GM23338 (cell line): ENCODE measurements at regions not wholly inside any gene's neighbourhood (a gene's known extent, or its start where the extent isn't known, plus 50 kb on each side); places are given as distances from the start of the nearest gene placed in this dataset.

Source experiments
- ATAC-seq: fragments of 200-7000 bp; cut with Tn5 transposase; 3 replicates; pipeline ENCODE4 v1.9.1; 2020
- DNase-seq: peaks from one replicate; pipeline ENCODE4 v3.0.0-alpha.2; 2015; ENCODE audit warnings: low spot score
- H2AFZ ChIP-seq: fragments of 200-600 bp; sonication (generic); 2 replicates; pipeline ENCODE4 v1.8.0; 2016; ENCODE audit warnings: antibody characterized with exemption, mild to moderate bottlenecking, moderate library complexity
- H3F3A ChIP-seq: fragments of 200-600 bp; sonication (generic); replicated peaks from 2 replicates; pipeline ENCODE4 v1.8.0; 2017; ENCODE audit warnings: antibody characterized with exemption, mixed run types, low read depth
- H3K27ac ChIP-seq: fragments of 200-600 bp; sonication (generic); 2 replicates; pipeline ENCODE4 v1.6.1; 2016; ENCODE audit warnings: low read depth
- H3K27me3 ChIP-seq: fragments of 200-600 bp; sonication (generic); 2 replicates; pipeline ENCODE4 v1.8.0; 2016; ENCODE audit warnings: mild to moderate bottlenecking, mixed run types, moderate library complexity; ENCODE audit not compliant: insufficient read depth
- H3K36me3 ChIP-seq: fragments of 200-600 bp; sonication (generic); 2 replicates; pipeline ENCODE4 v1.8.0; 2016; ENCODE audit warnings: mild to moderate bottlenecking; ENCODE audit not compliant: insufficient read depth
- H3K4me1 ChIP-seq: fragments of 200-600 bp; sonication (generic); 2 replicates; pipeline ENCODE4 v1.8.0; 2016; ENCODE audit warnings: mild to moderate bottlenecking, moderate library complexity; ENCODE audit not compliant: insufficient read depth
- H3K4me2 ChIP-seq: fragments of 200-600 bp; sonication (generic); 2 replicates; pipeline ENCODE4 v1.7.1; 2017; ENCODE audit warnings: mixed run types
- H3K4me3 ChIP-seq: fragments of 200-600 bp; sonication (generic); 2 replicates; pipeline ENCODE4 v1.6.1; 2016; ENCODE audit warnings: mixed run types
- H3K79me2 ChIP-seq: fragments of 200-600 bp; sonication (generic); replicated peaks from 2 replicates; pipeline ENCODE4 v1.8.0; 2017; ENCODE audit warnings: mild to moderate bottlenecking; ENCODE audit not compliant: insufficient read depth
- H3K9me2 ChIP-seq: fragments of 200-600 bp; sonication (generic); 2 replicates; pipeline ENCODE4 v1.8.0; 2017; ENCODE audit not compliant: insufficient read depth
- H4K20me1 ChIP-seq: fragments of 200-600 bp; sonication (generic); replicated peaks from 2 replicates; pipeline ENCODE4 v1.8.0; 2017; ENCODE audit warnings: mild to moderate bottlenecking; ENCODE audit not compliant: insufficient read depth
- H3K27ac Mint-ChIP-seq: 2 replicates; pipeline ENCODE4 v1.8.0; 2020; ENCODE audit warnings: inconsistent platforms, mild to moderate bottlenecking, moderate library complexity, mixed read lengths
- H3K27me3 Mint-ChIP-seq: 3 replicates; pipeline ENCODE4 v1.8.0; 2022; ENCODE audit warnings: low read depth, mild to moderate bottlenecking, moderate library complexity, mixed read lengths, inconsistent platforms; ENCODE audit not compliant: insufficient read depth, poor library complexity
- H3K36me3 Mint-ChIP-seq: 3 replicates; pipeline ENCODE4 v1.8.0; 2021; ENCODE audit warnings: low read depth, mild to moderate bottlenecking, inconsistent platforms, moderate library complexity, mixed read lengths
- H3K4me1 Mint-ChIP-seq: 3 replicates; pipeline ENCODE4 v1.8.0; 2020; ENCODE audit warnings: mild to moderate bottlenecking, inconsistent platforms, mixed read lengths
- H3K4me3 Mint-ChIP-seq: 3 replicates; pipeline ENCODE4 v1.8.0; 2021; ENCODE audit warnings: moderate library complexity, mild to moderate bottlenecking, inconsistent platforms, mixed read lengths
- H3K9me3 Mint-ChIP-seq: 3 replicates; pipeline ENCODE4 v1.8.0; 2020; ENCODE audit warnings: moderate library complexity, mild to moderate bottlenecking, inconsistent platforms, mixed read lengths
- CREB1 ChIP-seq: fragments of 250-450 bp; sonication (Bioruptor Pico); IDR thresholded peaks from 2 replicates; pipeline ENCODE4 v1.5.0; 2020; ENCODE audit warnings: low read depth, mild to moderate bottlenecking, moderate library complexity
- EZH2 ChIP-seq: fragments of 200-600 bp; sonication (generic); IDR thresholded peaks from one replicate; pipeline ENCODE4 v1.8.0; 2017; ENCODE audit warnings: antibody characterized with exemption, mild to moderate bottlenecking, low read depth; ENCODE audit not compliant: unreplicated experiment
- JUNB ChIP-seq: IDR thresholded peaks from one replicate; pipeline ENCODE4 v1.6.1; 2016; ENCODE audit warnings: antibody characterized with exemption; ENCODE audit not compliant: unreplicated experiment
- NANOG ChIP-seq: IDR thresholded peaks from 2 replicates; pipeline ENCODE4 v1.6.1; 2016; ENCODE audit warnings: antibody characterized with exemption, borderline replicate concordance
- POLR2AphosphoS5 ChIP-seq: IDR thresholded peaks from 2 replicates; pipeline ENCODE4 v1.6.1; 2016; ENCODE audit warnings: antibody characterized with exemption, low read depth
- STAT1 ChIP-seq: IDR thresholded peaks from one replicate; pipeline ENCODE4 v1.6.1; 2016; ENCODE audit warnings: antibody characterized with exemption; ENCODE audit not compliant: unreplicated experiment
- ZNF331 ChIP-seq: fragments of 250-450 bp; sonication (Bioruptor Pico); IDR thresholded peaks from 2 replicates; pipeline ENCODE4 v1.5.0; 2020; ENCODE audit warnings: low read depth, mild to moderate bottlenecking, moderate library complexity
- ZNF462 ChIP-seq: fragments of 250-450 bp; sonication (Bioruptor Pico); IDR thresholded peaks from 2 replicates; pipeline ENCODE4 v1.5.0; 2020; ENCODE audit warnings: mild to moderate bottlenecking, moderate library complexity
- TF ChIP-seq, protein P1 (sequence below), 2 experiments: fragments of 200-600 bp in 1 of 2; sonication (generic) in 1 of 2; conservative IDR thresholded peaks; 2 replicates each; pipeline versions ENCODE4 v1.5.1 to v1.6.1; 2016 to 2017; ENCODE audit warnings: antibody characterized with exemption in 2 of 2, low read depth in 2 of 2, mild to moderate bottlenecking in 2 of 2, moderate library complexity in 1 of 2
- TF ChIP-seq, protein P2 (sequence below): IDR thresholded peaks from 2 replicates; pipeline ENCODE4 v1.6.1; 2016; ENCODE audit warnings: antibody characterized with exemption
- TF ChIP-seq, protein P3 (sequence below): IDR thresholded peaks from one replicate; pipeline ENCODE4 v1.6.1; 2018; ENCODE audit warnings: antibody characterized with exemption; ENCODE audit not compliant: unreplicated experiment

GRCh38 chr12:19799895-19800602, 360.8 kb downstream of the AEBP2 start:
- no peak overlapping the region for H3K4me2 ChIP-seq
- H3K27ac Mint-ChIP-seq = no peak overlapping the region
- H4K20me1 ChIP-seq = no peaks in the 10 kb centered on the region
- H3K27ac ChIP-seq = no peak overlapping the region
- H3K9me3 Mint-ChIP-seq = peaks cover 4% of the 10 kb centered on the region; the same call in 1 of the 3 replicates
- no peaks in the 10 kb centered on the region for H3K27me3 ChIP-seq
- H3K79me2 ChIP-seq = no peaks in the 10 kb centered on the region
- no peaks in the 10 kb centered on the region; the same call in 1 of the 2 replicates for H3K4me1 ChIP-seq
- ATAC-seq (no peak), DNase-seq (no peak)
- no peak overlapping the region for H3K4me3 ChIP-seq
- H2AFZ ChIP-seq = no peak overlapping the region
- H3K36me3 Mint-ChIP-seq = no peaks in the 10 kb centered on the region
- TF ChIP-seq EZH2 (no peak), NANOG (no peak), STAT1 (no peak), POLR2AphosphoS5 (no peak), JUNB (no peak), ZNF462 (CRISPR knock-in tag) (no peak), CREB1 (CRISPR knock-in tag) (no peak), ZNF331 (CRISPR knock-in tag) (no peak)
- TF ChIP-seq, protein P1, sequence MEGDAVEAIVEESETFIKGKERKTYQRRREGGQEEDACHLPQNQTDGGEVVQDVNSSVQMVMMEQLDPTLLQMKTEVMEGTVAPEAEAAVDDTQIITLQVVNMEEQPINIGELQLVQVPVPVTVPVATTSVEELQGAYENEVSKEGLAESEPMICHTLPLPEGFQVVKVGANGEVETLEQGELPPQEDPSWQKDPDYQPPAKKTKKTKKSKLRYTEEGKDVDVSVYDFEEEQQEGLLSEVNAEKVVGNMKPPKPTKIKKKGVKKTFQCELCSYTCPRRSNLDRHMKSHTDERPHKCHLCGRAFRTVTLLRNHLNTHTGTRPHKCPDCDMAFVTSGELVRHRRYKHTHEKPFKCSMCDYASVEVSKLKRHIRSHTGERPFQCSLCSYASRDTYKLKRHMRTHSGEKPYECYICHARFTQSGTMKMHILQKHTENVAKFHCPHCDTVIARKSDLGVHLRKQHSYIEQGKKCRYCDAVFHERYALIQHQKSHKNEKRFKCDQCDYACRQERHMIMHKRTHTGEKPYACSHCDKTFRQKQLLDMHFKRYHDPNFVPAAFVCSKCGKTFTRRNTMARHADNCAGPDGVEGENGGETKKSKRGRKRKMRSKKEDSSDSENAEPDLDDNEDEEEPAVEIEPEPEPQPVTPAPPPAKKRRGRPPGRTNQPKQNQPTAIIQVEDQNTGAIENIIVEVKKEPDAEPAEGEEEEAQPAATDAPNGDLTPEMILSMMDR (conservative IDR thresholded peaks at IDR 0.05; ENCODE audit: low read depth in 2 of 2) = no peak
- TF ChIP-seq, protein P2, sequence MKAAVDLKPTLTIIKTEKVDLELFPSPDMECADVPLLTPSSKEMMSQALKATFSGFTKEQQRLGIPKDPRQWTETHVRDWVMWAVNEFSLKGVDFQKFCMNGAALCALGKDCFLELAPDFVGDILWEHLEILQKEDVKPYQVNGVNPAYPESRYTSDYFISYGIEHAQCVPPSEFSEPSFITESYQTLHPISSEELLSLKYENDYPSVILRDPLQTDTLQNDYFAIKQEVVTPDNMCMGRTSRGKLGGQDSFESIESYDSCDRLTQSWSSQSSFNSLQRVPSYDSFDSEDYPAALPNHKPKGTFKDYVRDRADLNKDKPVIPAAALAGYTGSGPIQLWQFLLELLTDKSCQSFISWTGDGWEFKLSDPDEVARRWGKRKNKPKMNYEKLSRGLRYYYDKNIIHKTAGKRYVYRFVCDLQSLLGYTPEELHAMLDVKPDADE = no peak
- TF ChIP-seq, protein P3, sequence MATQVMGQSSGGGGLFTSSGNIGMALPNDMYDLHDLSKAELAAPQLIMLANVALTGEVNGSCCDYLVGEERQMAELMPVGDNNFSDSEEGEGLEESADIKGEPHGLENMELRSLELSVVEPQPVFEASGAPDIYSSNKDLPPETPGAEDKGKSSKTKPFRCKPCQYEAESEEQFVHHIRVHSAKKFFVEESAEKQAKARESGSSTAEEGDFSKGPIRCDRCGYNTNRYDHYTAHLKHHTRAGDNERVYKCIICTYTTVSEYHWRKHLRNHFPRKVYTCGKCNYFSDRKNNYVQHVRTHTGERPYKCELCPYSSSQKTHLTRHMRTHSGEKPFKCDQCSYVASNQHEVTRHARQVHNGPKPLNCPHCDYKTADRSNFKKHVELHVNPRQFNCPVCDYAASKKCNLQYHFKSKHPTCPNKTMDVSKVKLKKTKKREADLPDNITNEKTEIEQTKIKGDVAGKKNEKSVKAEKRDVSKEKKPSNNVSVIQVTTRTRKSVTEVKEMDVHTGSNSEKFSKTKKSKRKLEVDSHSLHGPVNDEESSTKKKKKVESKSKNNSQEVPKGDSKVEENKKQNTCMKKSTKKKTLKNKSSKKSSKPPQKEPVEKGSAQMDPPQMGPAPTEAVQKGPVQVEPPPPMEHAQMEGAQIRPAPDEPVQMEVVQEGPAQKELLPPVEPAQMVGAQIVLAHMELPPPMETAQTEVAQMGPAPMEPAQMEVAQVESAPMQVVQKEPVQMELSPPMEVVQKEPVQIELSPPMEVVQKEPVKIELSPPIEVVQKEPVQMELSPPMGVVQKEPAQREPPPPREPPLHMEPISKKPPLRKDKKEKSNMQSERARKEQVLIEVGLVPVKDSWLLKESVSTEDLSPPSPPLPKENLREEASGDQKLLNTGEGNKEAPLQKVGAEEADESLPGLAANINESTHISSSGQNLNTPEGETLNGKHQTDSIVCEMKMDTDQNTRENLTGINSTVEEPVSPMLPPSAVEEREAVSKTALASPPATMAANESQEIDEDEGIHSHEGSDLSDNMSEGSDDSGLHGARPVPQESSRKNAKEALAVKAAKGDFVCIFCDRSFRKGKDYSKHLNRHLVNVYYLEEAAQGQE = no peak
- peaks cover 7% of the 10 kb centered on the region; the same call in 1 of the 2 replicates for H3K9me2 ChIP-seq
- peaks cover 1% of the 10 kb centered on the region for H3K27me3 Mint-ChIP-seq
- H3K4me1 Mint-ChIP-seq = peaks cover 5% of the 10 kb centered on the region; the same call in 2 of the 3 replicates
- no peaks in the 10 kb centered on the region for H3F3A ChIP-seq
- no peak overlapping the region for H3K4me3 Mint-ChIP-seq
- no peaks in the 10 kb centered on the region for H3K36me3 ChIP-seq
